Stimulated activated CD4-positive, alpha-beta T cell treated with anti-CD3 and anti-CD28 coated beads, Interleukin-12 subunit alpha, Interleukin-12 subunit beta, amount 100 ng/mL, for 24 hours (primary cell): ENCODE measurements at regions not wholly inside any gene's neighbourhood (a gene's known extent, or its start where the extent isn't known, plus 50 kb on each side); places are given as distances from the start of the nearest gene placed in this dataset.
"Not testable (repeated sequence)": the region's sequence is repeated elsewhere in the genome, so short reads cannot be mapped to it uniquely, and the experiment has no call there.

Experiments used
- DNase-seq, 2 experiments: peaks; one replicate each; pipeline ENCODE4 v3.0.0-alpha.2; 2020; ENCODE audit warnings: low read depth in 2 of 2

- no peak for DNase-seq
Observed at GRCh38 chr11:90699791-90700400, 477.0 kb upstream of the CHORDC1 start.

- DNase-seq: no peak
Observed at GRCh38 chr11:90698238-90698637, 475.4 kb upstream of the CHORDC1 start.

- DNase-seq: not testable (repeated sequence)
Observed at GRCh38 chr11:90675496-90675895, 452.6 kb upstream of the CHORDC1 start.

- no peak for DNase-seq
Observed at GRCh38 chr11:90669094-90669493, 446.2 kb upstream of the CHORDC1 start.

DNA sequence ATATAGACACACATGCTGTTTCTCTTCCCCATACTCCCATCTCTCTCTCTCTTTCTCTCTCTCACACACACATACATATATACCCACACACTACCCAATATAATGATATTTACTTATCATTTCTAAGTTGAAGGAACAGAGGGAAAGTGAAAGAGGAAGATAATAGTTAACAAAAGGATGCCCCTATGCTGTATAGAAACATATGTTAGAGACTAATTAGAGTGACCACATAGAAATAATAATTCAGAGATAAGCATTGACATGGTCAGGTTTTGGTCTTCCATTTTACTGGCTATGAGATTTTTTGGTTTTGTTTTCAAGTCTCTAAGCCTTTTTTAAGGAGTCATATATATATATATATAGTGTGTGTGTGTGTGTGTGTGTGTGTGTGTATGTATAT, 445.7 kb upstream of the CHORDC1 start:
- no peak for DNase-seq

DNA sequence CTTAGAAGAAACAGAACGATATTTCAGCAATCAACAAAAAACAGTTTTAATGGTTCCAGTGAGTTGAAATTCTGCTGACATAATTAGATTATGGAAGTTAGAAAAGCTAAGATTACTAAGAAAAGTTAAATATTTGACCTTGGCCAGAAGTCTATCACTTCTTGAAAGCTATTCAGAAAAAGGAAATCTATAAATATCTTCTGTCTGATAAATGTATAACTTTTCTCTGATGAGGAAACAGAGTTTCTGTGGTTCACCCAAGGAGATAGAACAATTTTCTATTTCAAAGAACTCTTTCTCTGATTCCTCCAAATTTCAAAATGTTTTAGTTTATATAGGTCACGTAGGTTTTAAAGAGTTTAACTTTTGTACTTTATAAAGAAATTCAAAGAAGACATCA, 438.4 kb upstream of the CHORDC1 start:
- no peak for DNase-seq

DNA sequence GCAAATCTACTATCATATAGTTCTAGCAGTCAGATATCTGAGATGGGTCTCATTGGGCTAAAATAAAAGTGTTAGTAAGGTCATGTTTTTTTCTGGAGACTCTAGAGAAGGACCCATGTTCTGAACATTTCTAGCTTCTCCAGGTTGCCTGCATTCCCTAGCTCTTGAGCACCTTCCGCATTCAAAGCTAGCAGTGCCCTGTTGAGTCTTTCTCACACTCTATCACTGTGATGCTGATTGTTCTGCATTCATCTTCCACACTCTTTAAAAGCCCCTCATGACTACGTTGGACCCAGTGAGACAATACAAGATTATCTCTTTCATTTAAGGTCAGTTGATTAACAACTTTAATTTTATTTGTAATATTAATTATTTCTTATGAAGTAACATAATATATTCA, 433.3 kb upstream of the CHORDC1 start:
- no peak for DNase-seq

DNA sequence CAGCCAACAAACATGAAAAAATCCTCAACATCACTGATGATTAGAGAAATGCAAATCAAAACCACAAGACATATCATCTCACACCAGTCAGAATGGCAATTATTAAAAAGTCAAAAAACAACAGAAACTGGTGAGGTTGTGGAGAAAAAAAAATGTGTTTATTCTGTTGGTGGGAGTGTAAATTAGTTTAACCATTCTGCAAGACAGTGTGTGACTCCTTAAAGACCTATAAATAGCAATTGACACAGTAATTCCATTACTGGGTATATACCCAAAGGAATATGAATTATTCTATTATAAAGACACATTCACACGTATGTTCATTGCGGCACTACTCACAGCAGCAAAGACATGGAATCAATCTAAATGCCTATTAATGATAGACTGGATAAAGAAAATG, 427.3 kb upstream of the CHORDC1 start:
- DNase-seq: no peak

- DNase-seq: no peak
Observed at GRCh38 chr11:90646706-90647105, 423.9 kb upstream of the CHORDC1 start.

GRCh38 chr11:90646266-90646665, 423.4 kb upstream of the CHORDC1 start:
- DNase-seq: no peak

GRCh38 chr11:90639461-90639993, 416.7 kb upstream of the CHORDC1 start:
- DNase-seq: no peak

GRCh38 chr11:90635886-90636285, 413.0 kb upstream of the CHORDC1 start:
- DNase-seq: no peak

GRCh38 chr11:90635151-90635550, 412.3 kb upstream of the CHORDC1 start:
- no peak for DNase-seq

DNA sequence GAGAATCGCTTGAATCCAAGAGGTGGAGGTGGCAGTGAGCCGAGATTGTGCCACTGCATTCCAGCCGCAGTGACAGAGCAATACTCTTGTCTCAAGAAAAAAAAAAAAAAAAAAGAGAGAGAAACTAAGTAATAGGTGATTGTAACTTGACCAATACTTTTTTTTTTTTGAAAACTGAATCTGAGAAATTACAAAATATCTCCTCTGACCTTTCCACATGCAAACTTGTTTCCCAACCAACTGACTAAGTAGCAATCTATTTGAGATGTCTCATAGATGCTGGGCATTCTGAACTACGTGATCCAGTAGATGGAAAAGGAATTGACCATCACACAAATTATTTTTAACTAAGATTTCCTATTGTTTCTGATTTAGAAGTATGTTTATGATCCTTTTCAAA, 407.3 kb upstream of the CHORDC1 start:
- no peak for DNase-seq

DNA sequence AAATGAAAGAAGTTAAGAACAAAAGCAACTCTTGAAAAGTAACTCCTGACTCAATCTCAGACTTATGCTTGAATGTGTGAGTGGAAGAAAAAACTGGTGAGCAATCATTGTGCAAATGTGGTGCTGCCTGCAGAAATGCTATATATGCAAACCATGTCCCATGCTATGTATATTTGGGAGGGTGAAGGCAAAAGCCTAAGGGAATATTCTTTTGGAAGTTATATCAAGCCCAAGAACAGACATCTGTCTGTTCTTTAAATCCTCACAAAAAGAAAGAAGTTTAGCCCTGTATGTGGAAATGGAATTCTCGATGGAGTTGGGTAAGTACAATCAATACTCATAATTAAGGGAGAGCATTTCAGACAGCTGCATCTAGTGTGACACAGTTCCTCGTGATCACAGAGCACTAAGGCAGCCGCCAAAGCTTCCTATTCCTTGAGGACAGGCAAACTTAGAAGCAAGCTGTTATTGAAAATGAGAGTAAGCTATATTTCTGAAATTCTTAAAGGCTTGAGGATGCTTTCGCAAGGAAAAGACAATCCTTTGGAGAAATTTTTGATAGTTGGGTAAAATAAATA, 406.5 kb upstream of the CHORDC1 start:
- DNase-seq: no peak

DNA sequence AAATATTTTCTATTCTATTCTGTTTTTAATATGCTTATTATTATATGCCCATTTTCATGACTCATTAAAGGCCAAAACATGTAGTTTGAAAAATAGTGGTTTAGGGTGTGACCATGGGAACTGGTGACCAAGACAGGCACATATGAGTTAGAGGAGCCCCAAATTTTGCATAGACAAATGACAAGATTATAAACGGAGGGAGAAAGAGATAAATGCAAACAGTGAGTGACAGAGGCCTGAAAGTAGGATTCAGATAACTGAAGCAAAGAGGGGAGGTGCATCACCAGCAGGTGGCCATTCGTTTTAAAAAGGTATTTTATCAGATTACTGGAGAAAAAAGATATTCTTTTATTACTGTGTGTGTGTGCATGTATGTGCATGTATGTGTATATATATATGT, 391.5 kb upstream of the CHORDC1 start:
- DNase-seq: no peak

GRCh38 chr11:90613037-90613436, 390.2 kb upstream of the CHORDC1 start:
- not testable (repeated sequence) for DNase-seq

- DNase-seq: no peak
Observed at GRCh38 chr11:90606721-90607120, 383.9 kb upstream of the CHORDC1 start.

GRCh38 chr11:90601261-90601660, 378.4 kb upstream of the CHORDC1 start:
- DNase-seq: no peak

DNA sequence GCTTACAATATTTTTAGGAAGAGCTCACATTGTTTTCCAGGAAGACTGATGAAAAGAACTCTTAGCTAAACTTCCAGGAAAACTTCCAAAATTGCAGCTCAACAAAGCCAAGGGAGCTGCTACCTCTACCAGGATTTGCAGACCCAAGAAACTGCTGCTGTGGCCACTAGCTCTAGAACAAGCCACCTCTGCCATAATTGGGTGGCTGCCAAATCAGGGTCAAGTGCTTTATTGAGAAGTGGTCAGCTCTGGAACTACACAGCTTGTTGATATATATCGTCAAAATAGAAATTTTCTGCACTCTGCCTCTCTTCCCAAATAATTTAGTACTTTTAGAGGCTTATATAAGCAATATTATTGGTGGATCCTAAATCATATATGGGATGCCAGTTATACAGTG, 371.8 kb upstream of the CHORDC1 start:
- no peak for DNase-seq

GRCh38 chr11:90593099-90593498, 370.2 kb upstream of the CHORDC1 start:
- DNase-seq: no peak

GRCh38 chr11:90590286-90590685, 367.4 kb upstream of the CHORDC1 start:
- DNase-seq: no peak

DNA sequence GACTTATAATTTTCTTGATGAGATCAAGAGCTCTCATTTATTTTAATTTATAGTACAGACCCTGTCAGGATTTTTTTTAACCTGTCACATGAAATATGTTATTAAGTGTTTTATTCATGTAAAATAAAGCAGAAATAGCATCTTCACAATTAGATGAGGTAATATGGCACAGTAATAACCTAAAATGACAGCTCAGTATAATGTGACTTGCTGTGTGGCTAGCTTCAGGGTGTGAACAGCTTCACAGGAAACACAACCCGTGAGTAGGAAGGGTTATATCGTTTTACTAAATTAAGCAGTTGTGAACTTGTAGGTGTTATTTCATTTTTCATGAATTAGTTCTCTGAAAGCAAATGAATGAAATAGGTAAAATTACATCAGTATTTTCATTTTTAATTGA, 366.9 kb upstream of the CHORDC1 start:
- no peak for DNase-seq

DNA sequence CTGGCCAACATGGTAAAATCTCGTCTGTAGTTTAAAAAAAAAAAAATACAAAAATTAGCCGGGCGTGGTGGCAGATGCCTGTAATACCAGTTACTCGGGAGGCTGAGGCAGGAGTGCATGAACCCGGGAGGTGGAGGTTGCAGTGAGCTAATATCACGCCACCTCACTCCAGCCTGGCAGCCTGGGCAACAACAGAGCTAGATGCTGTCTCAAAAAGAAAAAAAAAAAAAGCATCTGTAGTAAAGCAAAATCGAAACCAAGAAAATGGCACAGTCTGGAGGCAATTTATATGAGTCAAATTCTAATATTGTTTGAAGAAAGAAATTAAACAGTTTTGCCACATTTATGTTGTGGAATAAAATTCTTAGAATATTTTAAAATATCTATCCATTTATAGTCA, 365.0 kb upstream of the CHORDC1 start:
- DNase-seq: no peak
